IMR-90 (cell line): ENCODE measurements at regions not wholly inside any gene's neighbourhood (a gene's known extent, or its start where the extent isn't known, plus 50 kb on each side); places are given as distances from the start of the nearest gene placed in this dataset.

Experiments used
- ATAC-seq: fragments of 200-7000 bp; cut with Tn5 transposase; 2 replicates; pipeline ENCODE4 v1.9.1; 2020; ENCODE audit warnings: low read depth, mild to moderate bottlenecking, moderate library complexity
- BruUV-seq: library from RNA; stranded (reverse); fragments of 400-500 nt; replicated peaks from 2 replicates; lab custom pipeline; 2021; lab: Mats Ljungman, UMichigan
- CTCF ChIA-PET: fragments of 300-600 bp; formaldehyde crosslinking; extraction: SDS; loops from one replicate; lab custom pipeline; 2021; ENCODE audit warnings: antibody characterized with exemption; lab: Yijun Ruan, JAX
- POLR2A ChIA-PET: fragments of 300-600 bp; sonication (Branson Sonifier 250); formaldehyde crosslinking; loops from one replicate; lab custom pipeline; 2022; ENCODE audit warnings: antibody characterized with exemption; ENCODE audit not compliant: unreplicated experiment; lab: Charles Lee
- DNase-seq: peaks from one replicate; pipeline ENCODE4 v3.0.0; 2013
- H2AFZ ChIP-seq: replicated peaks from 2 replicates; pipeline ENCODE3; 2013; ENCODE audit warnings: low read length, mild to moderate bottlenecking; ENCODE audit not compliant: poor library complexity
- H2AK5ac ChIP-seq: 2 replicates; pipeline ENCODE4 v1.6.1; 2013; ENCODE audit warnings: low read depth, low read length, inconsistent platforms
- H2AK9ac ChIP-seq: replicated peaks from 2 replicates; pipeline ENCODE3; 2013; ENCODE audit warnings: mild to moderate bottlenecking, low read depth, low read length, moderate library complexity; ENCODE audit not compliant: poor library complexity
- H2BK120ac ChIP-seq: 2 replicates; pipeline ENCODE4 v1.6.1; 2013; ENCODE audit warnings: low read depth, low read length, inconsistent platforms
- H2BK15ac ChIP-seq: 3 replicates; pipeline ENCODE4 v1.6.1; 2013; ENCODE audit warnings: low read depth, low read length, inconsistent platforms
- H2BK20ac ChIP-seq: 2 replicates; pipeline ENCODE4 v1.6.1; 2013; ENCODE audit warnings: low read depth, mild to moderate bottlenecking, inconsistent platforms, low read length, moderate library complexity
- H2BK5ac ChIP-seq: 2 replicates; pipeline ENCODE4 v1.6.1; 2013; ENCODE audit warnings: mild to moderate bottlenecking, low read depth, low read length, inconsistent platforms; ENCODE audit not compliant: poor library complexity, severe bottlenecking
- H3K14ac ChIP-seq: replicated peaks from 2 replicates; pipeline ENCODE4 v1.6.1; 2013; ENCODE audit warnings: low read depth, low read length, inconsistent platforms
- H3K18ac ChIP-seq: 2 replicates; pipeline ENCODE4 v1.6.1; 2013; ENCODE audit warnings: low read depth, low read length, control low read depth
- H3K23ac ChIP-seq: 2 replicates; pipeline ENCODE4 v1.6.1; 2013; ENCODE audit warnings: low read depth, low read length, inconsistent platforms
- H3K27ac ChIP-seq: 2 replicates; pipeline ENCODE4 v1.5.1; 2013; ENCODE audit warnings: mild to moderate bottlenecking, control low read depth, low read length; ENCODE audit not compliant: insufficient read depth
- H3K27me3 ChIP-seq: 2 replicates; pipeline ENCODE4 v1.6.1; 2013; ENCODE audit warnings: low read length; ENCODE audit not compliant: control insufficient read depth, insufficient read depth
- H3K36me3 ChIP-seq: 2 replicates; pipeline ENCODE4 v1.6.1; 2013; ENCODE audit warnings: low read length, mixed read lengths; ENCODE audit not compliant: control insufficient read depth, insufficient read depth
- H3K4ac ChIP-seq: 2 replicates; pipeline ENCODE4 v1.6.1; 2013; ENCODE audit warnings: low read depth, low read length, inconsistent platforms
- H3K4me1 ChIP-seq: 2 replicates; pipeline ENCODE4 v1.6.1; 2013; ENCODE audit warnings: low read length, mixed read lengths; ENCODE audit not compliant: control insufficient read depth, insufficient read depth
- H3K4me2 ChIP-seq: 2 replicates; pipeline ENCODE4 v1.6.1; 2013; ENCODE audit warnings: low read depth, mild to moderate bottlenecking, control low read depth, low read length, moderate library complexity
- H3K4me3 ChIP-seq: 2 replicates; pipeline ENCODE4 v1.5.1; 2013; ENCODE audit warnings: low read depth, mild to moderate bottlenecking, control low read depth, low read length, moderate library complexity; ENCODE audit not compliant: insufficient read depth
- H3K56ac ChIP-seq: 2 replicates; pipeline ENCODE4 v1.6.1; 2013; ENCODE audit warnings: low read length, inconsistent platforms; ENCODE audit not compliant: insufficient read depth; ENCODE audit errors: extremely low read depth
- H3K79me1 ChIP-seq, 2 experiments: 2 replicates each; pipeline ENCODE4 v1.6.1; 2013; ENCODE audit warnings: low read length in 2 of 2, inconsistent platforms in 1 of 2, low read depth in 1 of 2
- H3K9ac ChIP-seq: 2 replicates; pipeline ENCODE4 v1.6.1; 2013; ENCODE audit warnings: low read depth, low read length, control low read depth
- H3K9me1 ChIP-seq: 2 replicates; pipeline ENCODE4 v1.6.1; 2013; ENCODE audit warnings: low read length, inconsistent platforms; ENCODE audit not compliant: insufficient read depth
- H3K9me3 ChIP-seq: 2 replicates; pipeline ENCODE4 v1.6.1; 2013; ENCODE audit warnings: low read length; ENCODE audit not compliant: control insufficient read depth, insufficient read depth
- H4K20me1 ChIP-seq: 2 replicates; pipeline ENCODE4 v1.6.1; 2013; ENCODE audit warnings: low read length, inconsistent platforms; ENCODE audit not compliant: insufficient read depth
- H4K5ac ChIP-seq: 2 replicates; pipeline ENCODE4 v1.6.1; 2013; ENCODE audit warnings: mild to moderate bottlenecking, low read depth, low read length, control low read depth
- H4K8ac ChIP-seq, 2 experiments: 2 replicates each; pipeline ENCODE4 v1.6.1; 2013; ENCODE audit warnings: low read depth in 2 of 2, low read length in 2 of 2, control low read depth in 1 of 2, inconsistent platforms in 1 of 2
- H4K91ac ChIP-seq: 2 replicates; pipeline ENCODE4 v1.6.1; 2013; ENCODE audit warnings: low read depth, low read length, inconsistent platforms; ENCODE audit not compliant: insufficient read depth
- FOS ChIP-seq: fragments of 150-350 bp; IDR thresholded peaks from 2 replicates; pipeline ENCODE4 v1.6.1; 2016; ENCODE audit warnings: low read depth, low read length
- MAZ ChIP-seq: IDR thresholded peaks from 2 replicates; pipeline ENCODE4 v1.6.1; 2012; ENCODE audit warnings: low read depth, mild to moderate bottlenecking, low read length, improper control_type of control experiment, moderate library complexity, borderline replicate concordance
- POLR2A ChIP-seq: IDR thresholded peaks from 2 replicates; pipeline ENCODE4 v1.6.1; 2012; ENCODE audit warnings: mild to moderate bottlenecking, low read depth, low read length
- RFX5 ChIP-seq: IDR thresholded peaks from 2 replicates; pipeline ENCODE4 v1.8.0; 2012; ENCODE audit warnings: low read depth, mild to moderate bottlenecking, low read length, moderate library complexity
- SMC3 ChIP-seq: fragments of 150-350 bp; IDR thresholded peaks from 2 replicates; pipeline ENCODE4 v1.6.1; 2016; ENCODE audit warnings: low read depth, mild to moderate bottlenecking, antibody characterized with exemption, low read length, moderate library complexity
- WGBS, 2 experiments: methylation state at CpG; one replicate each; pipeline versions ENCODE4 v1.1.5 to v1.1.7; 2013; ENCODE audit warnings: missing lambda C conversion rate in 2 of 2; ENCODE audit not compliant: insufficient read length in 1 of 2; ENCODE audit errors: extremely low coverage in 2 of 2; 5-methylcytosine and 5-hydroxymethylcytosine counted together
- dilution Hi-C: fragments of 300-500 bp; cut with HindIII; formaldehyde crosslinking; loops from one replicate; pipeline ENCODE4 v1.14.3; 2018; ENCODE audit warnings: low sequenced_read_pairs; ENCODE audit not compliant: unreplicated experiment
- in situ Hi-C: fragments of 300-500 bp; cut with MboI; formaldehyde crosslinking; loops from 3 replicates; pipeline ENCODE4 v1.14.3; 2019; ENCODE audit warnings: low sequenced_read_pairs, inconsistent platforms, mixed read lengths
- intact Hi-C: fragments of 100-400 bp; cut with micrococcal nuclease; formaldehyde crosslinking; loops from 2 replicates; pipeline ENCODE4 v1.10.0; 2022

- dilution Hi-C loops (no loop called here), in situ Hi-C loops (no loop called here), intact Hi-C loops (no loop called here)
- ChIA-PET CTCF (interaction anchor here (1.2 kb wide), 1 partner anchor 14 kb away, joined by 3 read pairs; no protein-coding TSS in a partner anchor), POLR2A (no interaction called here)
- Histone ChIP-seq H4K20me1 (peaks cover 66% of the 10 kb centered on the region), H3K4me3 (no peak overlapping the region), H2AFZ (no peak overlapping the region), H3K9me1 (peaks cover 8% of the 10 kb centered on the region), H2AK9ac (no peak overlapping the region), H3K27me3 (no peaks in the 10 kb centered on the region), H3K4me2 (peak overlapping the region; percentile 17; the same call in 1 of the 2 replicates), H4K91ac (no peak overlapping the region), H2BK15ac (no peak overlapping the region), H3K79me1 (peaks cover 10 to 68% of the 10 kb centered on the region in 2 experiments; a peak in 3 of 4 replicates), H3K4me1 (peaks cover 17% of the 10 kb centered on the region), H3K14ac (peak overlapping the region; percentile 34; the same call in 1 of the 2 replicates), H2BK120ac (no peak overlapping the region), H3K23ac (no peak overlapping the region; the same call in 1 of the 2 replicates), H3K36me3 (peaks cover 2% of the 10 kb centered on the region; the same call in 1 of the 2 replicates), H2BK5ac (peak overlapping the region; percentile 67), H4K8ac (no peak overlapping the region), H3K9ac (no peak overlapping the region), H2BK20ac (no peak overlapping the region), H3K9me3 (no peaks in the 10 kb centered on the region), H3K27ac (no peak overlapping the region), H3K4ac (no peak overlapping the region), H3K18ac (no peak overlapping the region), H3K56ac (no peak overlapping the region), H4K5ac (peak overlapping the region; percentile 37; the same call in 1 of the 2 replicates), H2AK5ac (no peak overlapping the region)
- WGBS, 2 experiments, result no CpG with 5 or more reads among the region's 2 CpGs
- peak; percentile 27; the same call in 1 of the 2 replicates for ATAC-seq
- BruUV-seq, result no TSS peak
- DNase-seq, result peak; percentile 30
- TF ChIP-seq SMC3, result no peak
- TF ChIP-seq POLR2A, result no peak
- no peak for TF ChIP-seq MAZ
- no peak for TF ChIP-seq FOS
- TF ChIP-seq RFX5, result no peak
Measured at GRCh38 chr6:56803594-56803993, 151.3 kb upstream of the BEND6 start.
